ENCODE measurements at regions not wholly inside any gene's neighbourhood (a gene's known extent, or its start where the extent isn't known, plus 50 kb on each side); places are given as distances from the start of the nearest gene placed in this dataset.

DNA sequence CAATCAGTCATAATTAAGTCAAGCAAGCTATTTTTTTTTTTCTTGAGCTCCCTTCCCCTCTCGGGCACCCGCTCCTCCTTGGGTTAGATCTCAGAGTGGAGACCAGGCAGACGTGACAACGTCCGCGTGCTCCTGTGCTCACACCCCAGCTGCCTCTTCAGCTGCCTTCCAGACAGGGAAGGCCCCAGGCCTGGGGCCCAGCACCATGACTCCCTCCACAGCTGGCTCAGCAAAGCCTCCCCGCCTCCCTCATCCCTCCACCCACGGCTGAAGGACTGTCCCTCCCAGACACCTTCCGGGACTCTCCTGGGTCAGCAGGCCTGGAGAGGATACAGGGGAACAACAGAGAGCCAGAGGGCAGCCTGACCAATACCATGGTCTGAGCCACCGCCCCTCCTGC, 87.9 kb upstream of the LINGO1 start:
- Histone ChIP-seq H2AK5ac (ENCODE audit: low read depth, low read length) (no peak overlapping the region), H3K4ac (replicated peaks; ENCODE audit: insufficient read length, low read depth, low read length) (no peak overlapping the region), H3K4me1 (replicated peaks in 1 of 4; ENCODE audit: control insufficient read depth in 3 of 4, insufficient read depth in 4 of 4, low read length in 3 of 4) (peaks cover 0 to 2% (median 0%) of the 10 kb centered on the region in 4 experiments; a peak in 1 of 7 replicates), H3K56ac (replicated peaks; ENCODE audit: insufficient read length, low read depth, low read length) (no peak overlapping the region), H4K5ac (ENCODE audit: insufficient read length, low read depth, low read length) (no peak overlapping the region), H3K27ac (ENCODE audit: low read depth, low read length) (no peak overlapping the region), H3K79me2 (ENCODE audit: control insufficient read depth in 1 of 2, insufficient read depth in 2 of 2, low read length in 2 of 2) (no peaks in the 10 kb centered on the region), H2BK12ac (ENCODE audit: low read depth, low read length) (peak overlapping the region; percentile 80; the same call in 1 of the 2 replicates), H2BK15ac (ENCODE audit: low read length) (no peak overlapping the region), H3K27me3 (replicated peaks in 1 of 4; ENCODE audit: control insufficient read depth in 3 of 4, extremely low read depth in 1 of 4, insufficient read depth in 3 of 4, low read length in 3 of 4) (no peaks in the 10 kb centered on the region), H4K91ac (replicated peaks; ENCODE audit: insufficient read length, low read length) (no peak overlapping the region), H3K9me3 (ENCODE audit: insufficient read depth in 2 of 2, low read depth in 1 of 2, low read length in 1 of 2) (no peaks in the 10 kb centered on the region), H2AFZ (ENCODE audit: low read length) (no peak overlapping the region), H3K23ac (ENCODE audit: insufficient read length) (no peak overlapping the region), H3K9ac (replicated peaks in 1 of 4; ENCODE audit: extremely low read depth in 1 of 4, low read depth in 3 of 4, low read length in 3 of 4) (no peak overlapping the region), H3K36me3 (ENCODE audit: control insufficient read depth in 2 of 4, insufficient read depth in 4 of 4, low read length in 3 of 4) (no peaks in the 10 kb centered on the region), H2BK120ac (replicated peaks; ENCODE audit: low read depth, low read length) (no peak overlapping the region), H3K4me3 (ENCODE audit: extremely low read depth in 1 of 4, insufficient read depth in 2 of 4, low read depth in 3 of 4, low read length in 4 of 4) (no peak overlapping the region), H2BK20ac (ENCODE audit: low read length) (no peak overlapping the region; the same call in 1 of the 2 replicates), H3K79me1 (ENCODE audit: low read depth, low read length) (no peaks in the 10 kb centered on the region), H3K23me2 (ENCODE audit: low read depth, low read length) (no peaks in the 10 kb centered on the region), H3K18ac (ENCODE audit: extremely low read depth, low read length) (no peak overlapping the region), H4K20me1 (replicated peaks in 1 of 2; ENCODE audit: control insufficient read depth in 1 of 2, insufficient read depth in 2 of 2, low read length in 2 of 2) (no peaks in the 10 kb centered on the region), H3K14ac (ENCODE audit: insufficient read length) (no peak overlapping the region), H3K4me2 (ENCODE audit: insufficient read depth in 1 of 2, low read depth in 2 of 2, low read length in 2 of 2) (no peak overlapping the region), H4K8ac (ENCODE audit: extremely low read depth, insufficient read depth, low read length) (no peak overlapping the region), H2BK5ac (ENCODE audit: low read depth, low read length) (no peak overlapping the region)
- DNase-seq (ENCODE audit: low read depth in 1 of 2, low spot score in 2 of 2) = no peak
- ChIA-PET CTCF (ENCODE audit: partially characterized antibody) (interaction anchor here (0.7 to 2.5 kb wide), 10 partner anchors 8 to 146 kb away, joined by 3 to 9 read pairs (median 4); no protein-coding TSS in a partner anchor), POLR2A (ENCODE audit: partially characterized antibody) (interaction anchor here (1.2 kb wide), 1 partner anchor 33 kb away, joined by 3 read pairs; no protein-coding TSS in a partner anchor)
- FAIRE-seq = no peak
- no peak for TF ChIP-seq SAP30 (IDR thresholded peaks at IDR 0.05; ENCODE audit: insufficient read depth, insufficient replicate concordance, low read length)
- TF ChIP-seq TBP (IDR thresholded peaks at IDR 0.05; ENCODE audit: low read depth, low read length) = no peak
- TF ChIP-seq CEBPB (IDR thresholded peaks at IDR 0.05; ENCODE audit: low read depth, low read length) = no peak
- TF ChIP-seq, protein P1, sequence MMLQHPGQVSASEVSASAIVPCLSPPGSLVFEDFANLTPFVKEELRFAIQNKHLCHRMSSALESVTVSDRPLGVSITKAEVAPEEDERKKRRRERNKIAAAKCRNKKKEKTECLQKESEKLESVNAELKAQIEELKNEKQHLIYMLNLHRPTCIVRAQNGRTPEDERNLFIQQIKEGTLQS (IDR thresholded peaks at IDR 0.05; ENCODE audit: insufficient read depth, low read depth, low read length) = no peak
- 86% methylated on average over 9 of the region's 10 CpGs; no CpG with 5 or more reads in 1 of the 2 experiments for WGBS, 2 experiments (ENCODE audit: extremely low coverage in 1 of 2, insufficient coverage in 1 of 2, insufficient read length in 1 of 2, insufficient replicate concordance in 2 of 2, low coverage in 1 of 2, low lambda C conversion rate in 2 of 2, missing lambda C conversion rate in 1 of 2)

All from H1 (cell line).